Astrocyte of the hippocampus (primary cell): ENCODE measurements at regions not wholly inside any gene's neighbourhood (a gene's known extent, or its start where the extent isn't known, plus 50 kb on each side); places are given as distances from the start of the nearest gene placed in this dataset.
A peak's percentile ranks its signal among the peaks of the same experiment; 100 is the strongest.
"Not testable (repeated sequence)": the region's sequence is repeated elsewhere in the genome, so short reads cannot be mapped to it uniquely, and the experiment has no call there.

Experiments used
- DNase-seq: peaks from one replicate; pipeline ENCODE4 v3.0.0; 2011; ENCODE audit warnings: low read depth, low spot score

DNA sequence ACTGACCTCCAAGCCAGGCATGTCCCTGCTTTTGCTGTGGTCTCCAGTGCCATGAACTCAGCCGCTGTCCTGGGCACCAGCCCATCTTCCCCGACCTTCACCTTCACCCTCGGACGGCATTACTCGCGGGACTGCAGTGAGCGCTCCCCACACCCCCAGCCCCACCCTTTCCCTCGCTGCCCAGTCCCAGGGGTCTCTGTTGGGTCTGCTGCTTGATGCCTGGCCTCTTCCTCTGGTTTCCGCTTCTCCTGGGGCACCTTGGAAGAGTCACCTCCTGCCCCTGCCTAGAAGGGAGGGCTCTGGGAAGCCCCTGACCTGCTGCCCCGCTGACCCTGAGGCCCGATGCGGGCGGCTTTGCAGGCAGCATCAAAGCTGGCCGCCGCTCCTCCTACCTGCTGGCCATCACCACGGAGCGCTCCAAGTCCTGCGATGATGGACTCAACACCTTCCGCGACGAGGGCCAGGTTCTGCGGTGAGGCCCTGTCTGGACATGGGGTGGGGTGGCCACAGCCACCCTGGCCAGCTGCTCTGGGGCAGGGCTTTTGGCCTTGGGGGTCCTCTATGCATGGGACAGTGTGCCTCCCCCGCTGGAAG, 102.3 kb downstream of the ZNF267 start:
- not testable (repeated sequence) for DNase-seq

DNA sequence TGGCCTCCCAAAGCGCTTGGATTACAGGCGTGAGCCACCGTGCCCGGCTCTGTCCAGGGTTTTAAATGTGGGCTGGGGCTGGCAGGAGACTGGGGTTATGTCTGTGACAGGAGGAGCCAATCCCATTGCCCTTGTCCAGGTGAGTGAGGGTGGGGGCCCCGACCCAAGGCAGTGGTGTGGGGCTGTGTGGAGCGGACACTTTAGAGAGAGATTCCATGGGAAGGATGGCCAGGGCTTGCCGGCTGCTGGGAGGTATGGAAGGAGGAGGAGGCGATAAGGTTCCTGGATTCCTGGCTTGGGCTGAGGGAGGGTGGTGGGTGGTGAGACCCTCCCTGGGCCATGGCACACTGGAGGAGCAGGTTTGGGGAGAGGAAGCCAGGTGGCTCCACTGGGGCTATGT, 104.9 kb downstream of the ZNF267 start:
- not testable (repeated sequence) for DNase-seq

DNA sequence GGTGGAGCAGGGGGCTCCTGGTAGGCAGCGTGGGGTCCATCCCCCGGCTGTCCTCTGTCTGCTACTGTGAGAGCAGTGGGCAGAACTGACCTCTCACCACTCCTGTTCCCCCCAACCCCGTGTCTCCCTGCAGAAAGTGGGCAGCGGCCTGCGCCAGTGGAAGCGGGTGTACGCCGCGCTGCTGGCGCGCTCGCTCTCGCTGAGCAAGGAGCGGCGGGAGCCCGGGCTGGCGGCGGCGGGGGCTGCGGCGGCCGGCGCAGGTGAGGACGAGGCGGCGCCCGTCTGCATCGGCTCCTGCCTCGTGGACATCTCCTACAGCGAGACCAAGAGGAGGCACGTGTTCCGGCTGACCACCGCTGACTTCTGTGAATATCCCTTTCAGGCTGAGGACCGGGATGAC, 108.1 kb downstream of the ZNF267 start:
- not testable (repeated sequence) for DNase-seq

DNA sequence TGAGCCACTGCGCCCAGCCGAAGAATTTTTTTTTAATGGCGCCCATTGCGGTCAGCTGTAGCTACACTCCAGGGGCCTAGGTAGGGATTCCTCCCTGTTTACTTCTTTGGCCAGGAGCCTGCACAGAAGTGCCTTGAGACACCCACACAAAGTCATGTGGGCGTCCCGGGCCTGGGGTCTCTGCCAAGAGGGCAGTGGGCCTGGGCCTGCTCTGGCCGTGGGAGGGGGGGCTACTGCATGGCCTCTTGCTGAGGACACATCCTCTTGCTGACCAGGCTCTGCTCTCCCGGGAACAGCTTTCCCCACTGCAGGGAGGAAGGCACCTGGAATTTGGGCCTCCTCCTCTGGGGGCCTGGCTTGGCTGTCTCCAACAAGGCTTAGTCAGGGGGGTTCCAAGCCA, 109.4 kb downstream of the ZNF267 start:
- not testable (repeated sequence) for DNase-seq

DNA sequence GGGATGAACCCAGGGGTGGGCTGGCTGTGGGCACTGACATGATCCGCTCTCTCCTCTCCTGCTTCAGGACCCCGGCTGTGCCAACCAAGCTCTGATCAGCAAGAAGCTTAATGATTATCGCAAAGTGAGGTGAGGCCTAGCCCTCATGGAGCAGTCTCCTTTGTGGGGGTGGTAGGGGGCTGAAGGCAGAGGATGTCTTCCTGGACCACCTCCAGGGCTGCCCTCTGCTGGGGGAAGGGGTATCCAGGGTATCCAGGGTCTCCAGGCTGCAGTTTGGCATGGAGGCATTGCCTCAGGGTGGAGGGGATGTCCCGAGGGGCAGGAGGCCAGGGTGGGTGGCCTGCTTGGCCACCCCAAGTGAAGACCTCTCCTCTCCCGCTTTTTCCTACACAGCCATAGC, 110.1 kb downstream of the ZNF267 start:
- DNase-seq = not testable (repeated sequence)

DNA sequence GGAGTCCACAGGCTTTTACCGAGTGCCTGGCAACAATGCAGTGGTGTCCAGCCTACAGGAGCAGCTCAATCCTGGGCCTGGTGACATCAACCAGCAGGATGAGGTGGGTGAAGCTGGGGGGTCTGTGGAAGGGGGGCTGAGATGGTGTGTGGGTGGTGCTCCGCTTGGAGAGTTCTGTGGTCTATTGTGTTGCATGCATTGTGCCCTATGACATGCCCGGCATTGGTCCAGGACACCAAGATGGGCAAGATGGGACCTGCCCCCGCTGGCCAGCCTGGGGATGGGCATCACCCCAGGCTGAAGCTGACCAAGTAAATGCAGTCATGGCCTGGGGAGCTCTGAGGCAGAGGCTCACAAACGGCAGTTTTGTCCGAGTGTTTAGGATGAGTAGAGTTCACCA, 113.3 kb downstream of the ZNF267 start:
- DNase-seq = not testable (repeated sequence)

DNA sequence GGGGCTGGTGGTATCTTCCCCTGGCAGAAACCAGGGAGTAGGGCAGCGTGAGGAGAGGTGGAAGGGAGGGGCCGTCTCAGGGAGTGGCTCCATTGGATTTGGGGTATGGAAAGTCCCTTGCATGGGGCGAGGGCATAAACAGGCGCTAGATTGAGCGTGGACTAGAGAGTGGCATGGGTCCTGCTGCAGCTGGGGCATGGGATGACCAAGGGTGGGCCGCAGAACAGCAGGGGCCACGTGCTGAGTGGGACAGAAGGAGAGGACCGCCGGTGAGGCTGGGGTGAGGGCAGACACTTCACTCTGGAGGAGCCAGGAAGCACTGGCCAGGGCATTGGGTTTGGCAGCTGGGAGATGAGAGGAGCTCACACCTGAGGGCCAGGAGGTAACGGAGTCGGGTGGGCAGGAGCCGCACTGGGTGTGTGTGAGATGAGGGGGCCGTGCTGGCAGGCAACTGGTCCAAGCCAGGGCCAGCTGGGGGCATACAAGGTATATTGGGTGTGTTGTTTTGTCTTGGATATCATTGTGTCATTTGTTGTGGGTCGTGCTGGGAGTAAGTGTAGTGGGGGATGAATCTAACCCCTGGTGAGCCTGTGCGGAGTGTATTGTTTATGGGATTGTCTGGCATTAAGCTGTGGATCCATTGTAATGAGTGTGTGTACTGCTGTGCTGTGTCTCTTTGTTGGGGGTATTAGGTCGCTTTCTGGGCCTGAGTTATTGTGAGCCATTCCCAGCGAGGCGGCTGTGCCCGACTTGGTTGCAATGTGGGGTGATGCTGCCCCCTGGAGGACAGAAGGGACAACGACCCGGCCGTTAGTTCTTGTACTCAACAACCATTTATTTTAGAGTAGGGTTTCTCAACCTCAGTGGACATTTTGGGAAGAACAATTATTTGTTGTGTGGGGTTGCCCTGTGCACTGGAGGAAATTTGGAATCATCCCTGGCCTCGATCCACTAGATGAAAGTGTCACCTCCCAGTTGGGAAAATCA, 115.3 kb downstream of the ZNF267 start:
- not testable (repeated sequence) for DNase-seq

DNA sequence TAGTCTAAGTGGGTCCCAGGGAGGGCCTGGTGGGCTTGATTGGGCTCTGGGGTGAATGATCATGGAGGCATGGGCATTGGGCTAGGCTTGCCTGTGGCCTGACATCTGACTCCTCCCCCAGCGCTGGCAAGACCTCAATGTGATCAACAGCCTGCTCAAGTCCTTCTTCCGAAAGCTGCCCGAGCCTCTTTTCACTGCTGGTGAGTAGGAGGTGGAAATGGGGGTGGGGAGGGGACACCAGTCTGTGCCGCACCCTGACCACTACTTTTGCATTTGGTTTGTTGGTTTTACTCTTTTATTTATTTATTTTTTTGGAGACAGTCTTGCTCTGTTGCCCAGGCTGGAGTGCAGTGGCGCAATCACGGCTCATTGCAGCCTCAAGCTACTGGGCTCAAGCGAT, 116.7 kb downstream of the ZNF267 start:
- not testable (repeated sequence) for DNase-seq

DNA sequence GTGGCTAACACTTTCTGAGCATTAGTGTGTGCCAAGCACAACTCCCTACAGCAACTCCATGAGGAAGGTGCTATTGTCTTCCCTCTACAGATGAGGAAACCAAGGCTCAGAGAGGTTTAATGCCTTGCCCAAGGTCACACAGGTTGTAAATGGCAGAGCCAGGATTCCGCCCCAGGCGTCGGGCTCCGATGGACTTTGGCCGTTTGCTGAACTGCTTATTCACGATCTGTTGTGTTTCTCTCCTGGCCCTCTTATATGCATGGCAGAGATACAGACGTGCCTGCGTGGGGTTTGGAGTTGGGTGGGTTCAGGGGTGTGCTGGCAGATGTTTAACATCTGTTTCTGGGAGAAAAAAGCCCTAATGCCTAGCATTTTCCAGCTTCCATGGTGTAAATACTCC, 117.4 kb downstream of the ZNF267 start:
- not testable (repeated sequence) for DNase-seq

DNA sequence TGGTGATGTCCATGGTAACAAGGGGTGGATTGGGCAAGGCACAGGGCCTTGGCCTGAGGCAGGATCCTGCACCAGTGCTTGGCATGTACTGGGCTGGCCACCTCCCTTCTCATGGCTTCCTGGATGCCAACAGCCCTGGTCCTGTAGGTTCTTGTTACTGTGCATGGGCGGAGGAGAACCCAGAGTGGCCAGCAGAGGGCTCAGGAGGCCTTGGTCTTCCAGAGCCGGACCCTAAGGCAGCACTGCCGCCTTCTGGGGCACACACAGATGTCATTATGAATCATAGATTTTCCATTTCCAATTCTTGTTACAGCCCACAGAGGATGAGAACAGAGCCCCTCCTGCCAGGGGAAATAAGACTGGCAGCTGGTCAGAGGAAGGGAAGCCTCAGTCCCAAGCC, 122.7 kb downstream of the ZNF267 start:
- not testable (repeated sequence) for DNase-seq

DNA sequence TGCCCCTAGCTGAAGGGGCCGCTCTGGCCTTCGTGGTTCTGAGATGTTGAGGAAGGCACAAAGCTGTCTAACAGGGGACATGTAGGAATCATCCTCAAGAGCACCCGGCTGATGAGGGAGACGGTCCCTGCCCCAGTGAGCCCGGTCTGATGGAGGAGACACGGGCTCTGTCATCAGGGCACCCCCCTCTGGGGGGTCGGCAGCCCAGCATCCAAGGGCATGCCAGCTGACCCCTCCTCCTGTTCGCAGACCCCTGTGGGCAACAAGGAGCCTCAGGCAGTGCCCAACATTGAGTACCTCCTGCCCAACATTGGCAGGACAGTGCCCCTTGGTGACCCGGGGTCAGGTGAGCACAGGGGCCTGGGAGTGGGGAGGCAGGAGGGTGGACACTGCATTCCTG, 128.9 kb downstream of the ZNF267 start:
- DNase-seq = not testable (repeated sequence)

DNA sequence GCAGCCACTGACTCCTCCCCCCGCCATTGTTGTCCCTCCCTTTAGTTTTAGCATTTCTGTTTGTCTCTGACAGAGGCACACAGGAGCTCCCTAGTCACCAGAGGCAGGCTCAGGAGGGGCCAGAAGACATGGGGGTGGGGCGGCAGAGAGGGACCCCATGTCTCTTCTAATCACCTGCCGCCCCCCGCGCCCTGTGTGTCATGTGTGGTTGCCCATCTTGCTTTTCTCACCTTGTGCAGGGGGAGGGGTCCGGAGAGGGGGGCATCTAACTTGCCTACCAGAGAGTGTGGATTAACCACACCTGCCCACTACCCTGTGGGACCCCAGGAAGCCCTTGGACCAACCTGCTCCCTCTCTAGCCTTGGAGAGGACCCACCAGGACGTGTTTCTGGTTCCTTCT, 130.2 kb downstream of the ZNF267 start:
- not testable (repeated sequence) for DNase-seq

DNA sequence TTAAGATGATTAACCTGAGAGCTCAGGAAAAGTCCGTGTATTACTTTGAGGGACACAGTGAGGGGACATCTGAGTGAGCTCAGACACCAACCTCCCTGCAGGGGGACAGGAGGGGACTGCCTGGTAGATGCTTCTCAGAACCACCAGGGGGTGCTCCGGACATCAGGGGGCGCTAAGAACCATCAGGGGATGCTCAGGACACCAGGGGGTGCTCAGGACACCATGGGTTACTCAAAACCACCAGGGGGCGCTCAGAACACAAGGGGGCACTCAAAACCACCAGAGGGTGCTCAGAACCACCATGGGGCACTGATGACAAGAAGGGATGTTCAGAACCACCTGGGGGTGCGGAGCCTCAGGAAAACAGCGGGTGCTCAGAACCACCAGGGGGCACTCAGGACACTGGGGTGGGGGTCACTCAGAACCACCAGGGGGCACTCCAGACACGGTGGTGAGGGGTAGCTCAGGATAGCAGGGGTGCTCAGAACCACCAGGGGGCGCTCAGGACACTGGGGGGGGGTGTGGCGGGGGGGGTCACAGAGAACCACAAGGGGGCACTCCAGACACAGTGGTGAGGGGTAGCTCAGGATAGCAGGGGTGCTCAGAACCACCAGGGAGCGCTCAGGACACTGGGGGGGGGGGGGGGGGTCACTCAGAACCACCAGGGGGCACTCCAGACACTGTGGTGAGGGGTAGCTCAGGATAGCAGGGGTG, 165.3 kb downstream of the ZNF267 start:
- DNase-seq = not testable (repeated sequence)

DNA sequence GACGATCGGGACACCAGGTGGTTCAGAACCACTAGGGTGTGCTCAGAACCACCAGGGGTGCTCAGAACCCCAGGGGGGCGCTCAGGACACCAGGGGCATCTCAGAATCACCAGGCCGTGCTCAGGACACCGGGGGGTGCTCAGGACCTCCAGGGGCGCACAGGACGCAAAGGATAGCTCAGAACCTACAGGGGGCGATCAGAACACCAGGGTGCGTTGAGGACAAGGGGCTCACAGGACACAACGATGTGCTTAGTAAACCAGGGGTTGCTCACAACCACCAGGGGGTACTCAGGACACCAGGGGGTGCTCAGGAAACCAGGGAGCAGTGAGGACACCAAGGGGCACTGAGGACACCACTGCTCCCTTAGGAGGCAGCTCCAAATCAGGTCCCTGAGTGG, 166.3 kb downstream of the ZNF267 start:
- not testable (repeated sequence) for DNase-seq

DNA sequence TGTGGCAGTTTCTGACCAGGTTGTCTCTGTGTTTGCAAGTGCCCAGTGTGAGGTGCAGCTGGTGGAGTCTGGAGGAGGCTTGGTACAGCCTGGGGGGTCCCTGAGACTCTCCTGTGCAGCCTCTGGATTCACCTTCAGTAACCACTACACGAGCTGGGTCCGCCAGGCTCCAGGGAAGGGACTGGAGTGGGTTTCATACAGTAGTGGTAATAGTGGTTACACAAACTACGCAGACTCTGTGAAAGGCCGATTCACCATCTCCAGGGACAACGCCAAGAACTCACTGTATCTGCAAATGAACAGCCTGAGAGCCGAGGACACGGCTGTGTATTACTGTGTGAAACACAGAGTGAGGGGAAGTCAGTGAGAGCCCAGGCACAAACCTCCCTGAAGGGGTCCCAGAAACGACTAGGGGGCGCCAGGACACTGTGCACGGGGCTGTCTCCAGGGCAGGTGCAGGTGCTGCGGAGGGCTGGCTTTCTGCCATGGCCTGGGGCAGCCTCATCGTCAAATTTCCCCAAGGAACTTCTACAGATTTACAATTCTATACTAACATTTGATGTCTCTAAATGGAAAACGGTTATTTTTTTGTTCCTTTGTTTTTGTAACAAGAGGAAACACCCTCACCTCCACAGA, 187.0 kb upstream of the TP53TG3D start:
- DNase-seq = not testable (repeated sequence)

DNA sequence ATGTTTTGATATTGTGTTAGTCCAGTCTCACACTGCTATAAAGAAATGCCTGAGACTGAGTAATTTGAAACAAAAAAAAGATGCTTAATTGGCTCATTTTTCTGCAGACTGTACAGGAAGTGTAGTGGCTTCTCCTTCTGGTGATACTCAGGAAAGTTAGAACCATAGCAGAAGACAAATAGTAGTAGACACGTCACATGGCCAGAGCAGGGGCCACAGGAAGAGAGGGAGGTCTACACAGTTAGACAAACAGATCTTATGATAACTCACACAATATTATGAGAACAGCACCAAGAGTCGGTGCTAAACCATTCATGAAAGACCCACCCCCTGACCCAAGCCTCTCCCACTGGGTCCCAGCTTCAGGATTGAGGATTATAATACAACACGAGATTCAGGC, 181.5 kb upstream of the TP53TG3D start:
- not testable (repeated sequence) for DNase-seq

DNA sequence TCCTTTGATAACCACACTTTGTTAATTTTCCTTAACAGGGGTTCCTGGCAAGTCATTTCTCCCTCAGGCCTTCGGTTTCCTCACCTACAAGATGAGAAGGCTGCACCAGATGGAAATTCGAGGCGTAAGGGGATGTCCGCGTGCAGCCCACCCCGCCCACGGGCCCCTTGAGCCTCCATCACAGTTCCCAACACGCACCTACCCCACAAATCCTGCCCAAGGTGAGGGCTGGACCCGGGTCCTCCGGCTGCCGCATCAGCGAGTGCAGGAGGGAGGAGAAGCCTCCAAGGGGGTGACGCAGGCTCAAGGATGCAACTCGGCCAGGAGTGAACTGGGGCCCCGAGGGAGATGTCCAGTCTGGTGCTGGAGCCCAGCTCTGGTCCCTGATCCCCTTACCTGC, 169.2 kb upstream of the TP53TG3D start:
- DNase-seq = not testable (repeated sequence)

DNA sequence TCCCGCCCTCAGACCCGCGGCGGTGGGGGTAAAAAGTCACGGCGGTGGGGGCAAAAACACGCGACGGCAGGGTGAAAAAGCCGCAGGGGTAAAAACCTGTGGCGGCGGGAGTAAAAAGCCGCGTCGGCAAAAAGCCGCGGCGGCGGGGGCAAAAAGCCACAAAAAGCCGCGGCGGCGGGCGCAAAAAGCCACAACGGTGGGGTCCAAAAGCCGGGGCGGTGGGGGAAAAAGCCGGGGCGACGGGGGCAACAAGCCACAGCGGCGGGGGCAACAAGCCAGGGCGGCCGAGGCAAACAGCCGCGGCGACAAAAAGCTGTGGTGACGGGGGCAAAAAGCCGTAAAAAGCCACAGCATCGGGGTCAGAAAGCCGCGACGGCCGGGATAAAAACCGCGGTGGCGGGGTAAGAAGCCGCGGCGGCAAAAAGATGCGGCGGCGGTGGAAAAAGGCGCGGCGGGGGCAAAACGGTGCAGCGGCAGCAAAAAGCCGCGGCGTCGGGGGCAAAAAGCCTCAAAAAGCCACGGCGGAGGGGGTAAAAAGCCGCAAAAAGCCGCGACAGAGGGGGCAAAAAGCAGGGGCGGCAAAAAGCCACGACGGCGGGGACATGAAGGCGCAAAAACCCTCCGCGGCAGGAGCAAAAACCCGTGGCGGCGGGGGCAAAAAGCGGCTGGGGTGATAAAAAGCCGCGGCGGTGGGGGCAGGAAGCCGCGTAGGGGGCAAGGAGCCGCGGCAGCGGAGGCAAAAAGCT, 168.3 kb upstream of the TP53TG3D start:
- DNase-seq = peak; percentile 0

DNA sequence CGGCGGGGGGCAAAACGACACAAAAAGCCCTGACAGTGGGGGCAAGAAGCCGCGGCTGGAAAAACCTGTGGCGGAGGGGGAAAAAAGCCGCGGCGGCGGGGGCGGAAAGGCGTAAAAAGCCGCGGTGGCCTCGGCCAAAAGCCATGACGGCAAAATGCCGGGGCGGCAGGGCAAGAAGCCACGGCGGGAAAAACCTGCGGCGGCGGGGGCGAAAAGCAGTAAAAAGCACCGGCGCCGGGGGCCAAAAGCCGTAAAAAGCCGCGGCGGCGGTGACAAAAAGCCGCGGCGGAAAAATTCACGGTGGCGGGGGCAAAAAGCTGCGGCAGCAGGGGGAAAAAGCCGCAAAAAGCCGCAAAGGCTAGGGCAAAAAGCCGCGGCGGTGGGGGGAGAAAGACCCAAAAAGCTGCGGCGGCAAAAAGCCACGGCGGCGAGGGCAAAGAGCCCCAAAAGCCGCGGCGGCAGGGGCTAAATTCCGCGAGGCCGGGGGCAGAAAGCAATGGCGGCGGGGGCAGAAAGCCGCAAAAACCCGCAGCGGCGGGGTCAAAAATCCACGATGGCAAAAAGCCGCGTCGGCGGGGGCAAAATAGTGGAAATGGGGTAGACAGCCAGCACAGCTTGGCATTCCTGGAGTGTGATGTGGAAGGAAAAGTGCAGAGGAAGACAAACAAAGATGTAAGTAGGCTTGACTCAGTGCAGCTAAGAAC, 167.5 kb upstream of the TP53TG3D start:
- DNase-seq = peak; percentile 0

DNA sequence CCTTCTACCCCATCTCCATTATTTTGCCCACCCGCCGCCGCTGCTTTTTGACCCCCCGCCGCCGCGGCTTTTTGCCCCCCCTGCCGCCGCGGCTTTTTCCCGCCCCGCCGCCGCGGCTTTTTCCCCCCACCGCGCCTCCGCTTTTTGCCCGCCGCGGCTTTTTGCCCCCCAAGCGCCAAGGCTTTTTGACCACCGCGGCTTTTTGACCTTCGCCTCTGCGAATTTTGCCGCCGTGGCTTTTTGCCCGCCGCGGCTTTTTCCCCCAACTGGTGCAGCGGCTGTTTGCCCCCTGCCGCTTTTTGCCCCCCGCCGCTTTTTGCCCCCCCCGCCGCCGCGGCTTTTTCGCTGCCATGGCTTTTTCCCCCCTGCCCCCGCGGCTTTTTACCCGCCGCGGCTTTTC, 137.5 kb upstream of the TP53TG3D start:
- DNase-seq = peak; percentile 0
